Medulla oblongata (tissue), 1 donor: ENCODE measurements at regions not wholly inside any gene's neighbourhood (a gene's known extent, or its start where the extent isn't known, plus 50 kb on each side); places are given as distances from the start of the nearest gene placed in this dataset.
"Not testable (repeated sequence)": the region's sequence is repeated elsewhere in the genome, so short reads cannot be mapped to it uniquely, and the experiment has no call there.

Source experiments
- DNase-seq: peaks from one replicate; pipeline ENCODE4 v3.0.0-alpha.2; 2015; ENCODE audit errors: extremely low spot score

GRCh38 chr6:28838634-28839442 lies 84.9 kb downstream of the TRIM27 start:
- DNase-seq: peak; percentile 86

GRCh38 chr6:28839443-28840120 lies 84.2 kb downstream of the TRIM27 start:
- DNase-seq: no peak

- DNase-seq: no peak
These were observed 82.5 kb downstream of the TRIM27 start for GRCh38 chr6:28841290-28841689.

GRCh38 chr6:28848756-28849155 lies 75.0 kb downstream of the TRIM27 start:
- not testable (repeated sequence) for DNase-seq
